ENCODE measurements at regions not wholly inside any gene's neighbourhood (a gene's known extent, or its start where the extent isn't known, plus 50 kb on each side); places are given as distances from the start of the nearest gene placed in this dataset.

DNA sequence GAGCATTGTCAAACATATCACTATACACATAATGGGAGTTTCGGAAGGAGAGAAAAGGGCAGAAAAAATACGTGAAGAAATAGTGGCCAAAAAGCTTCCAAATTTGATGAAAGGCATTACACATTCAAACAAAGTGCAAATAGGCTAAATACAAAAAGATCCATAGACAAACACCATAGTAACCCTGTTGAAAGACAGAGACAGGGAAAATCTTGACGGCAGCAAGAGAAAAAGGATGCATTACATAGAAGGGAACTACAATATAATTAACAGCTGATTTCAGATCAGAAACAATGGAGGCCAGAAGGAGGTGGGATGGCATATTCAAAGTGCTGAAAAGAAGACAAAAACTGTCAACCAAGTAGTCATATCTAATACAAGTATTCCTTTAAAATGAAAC, 170.8 kb downstream of the MRPL14 start:
- in situ Hi-C loops (cut with HindIII; ENCODE audit: low pct_unique_long_range_greater_than_20kb, low sequenced_read_pairs), result no loop called here
- no peak for TF ChIP-seq SIN3A (IDR thresholded peaks at IDR 0.05; ENCODE audit: borderline replicate concordance, insufficient read depth, low read depth, low read length)
- TF ChIP-seq, protein P1, sequence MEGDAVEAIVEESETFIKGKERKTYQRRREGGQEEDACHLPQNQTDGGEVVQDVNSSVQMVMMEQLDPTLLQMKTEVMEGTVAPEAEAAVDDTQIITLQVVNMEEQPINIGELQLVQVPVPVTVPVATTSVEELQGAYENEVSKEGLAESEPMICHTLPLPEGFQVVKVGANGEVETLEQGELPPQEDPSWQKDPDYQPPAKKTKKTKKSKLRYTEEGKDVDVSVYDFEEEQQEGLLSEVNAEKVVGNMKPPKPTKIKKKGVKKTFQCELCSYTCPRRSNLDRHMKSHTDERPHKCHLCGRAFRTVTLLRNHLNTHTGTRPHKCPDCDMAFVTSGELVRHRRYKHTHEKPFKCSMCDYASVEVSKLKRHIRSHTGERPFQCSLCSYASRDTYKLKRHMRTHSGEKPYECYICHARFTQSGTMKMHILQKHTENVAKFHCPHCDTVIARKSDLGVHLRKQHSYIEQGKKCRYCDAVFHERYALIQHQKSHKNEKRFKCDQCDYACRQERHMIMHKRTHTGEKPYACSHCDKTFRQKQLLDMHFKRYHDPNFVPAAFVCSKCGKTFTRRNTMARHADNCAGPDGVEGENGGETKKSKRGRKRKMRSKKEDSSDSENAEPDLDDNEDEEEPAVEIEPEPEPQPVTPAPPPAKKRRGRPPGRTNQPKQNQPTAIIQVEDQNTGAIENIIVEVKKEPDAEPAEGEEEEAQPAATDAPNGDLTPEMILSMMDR (IDR thresholded peaks at IDR 0.05), result no peak
- no peak for TF ChIP-seq TCF7L2 (IDR thresholded peaks at IDR 0.05; ENCODE audit: low read depth, low read length)
- no peak for TF ChIP-seq POLR2AphosphoS5 (IDR thresholded peaks at IDR 0.05; ENCODE audit: low read depth, low read length)
- TF ChIP-seq, protein P2, sequence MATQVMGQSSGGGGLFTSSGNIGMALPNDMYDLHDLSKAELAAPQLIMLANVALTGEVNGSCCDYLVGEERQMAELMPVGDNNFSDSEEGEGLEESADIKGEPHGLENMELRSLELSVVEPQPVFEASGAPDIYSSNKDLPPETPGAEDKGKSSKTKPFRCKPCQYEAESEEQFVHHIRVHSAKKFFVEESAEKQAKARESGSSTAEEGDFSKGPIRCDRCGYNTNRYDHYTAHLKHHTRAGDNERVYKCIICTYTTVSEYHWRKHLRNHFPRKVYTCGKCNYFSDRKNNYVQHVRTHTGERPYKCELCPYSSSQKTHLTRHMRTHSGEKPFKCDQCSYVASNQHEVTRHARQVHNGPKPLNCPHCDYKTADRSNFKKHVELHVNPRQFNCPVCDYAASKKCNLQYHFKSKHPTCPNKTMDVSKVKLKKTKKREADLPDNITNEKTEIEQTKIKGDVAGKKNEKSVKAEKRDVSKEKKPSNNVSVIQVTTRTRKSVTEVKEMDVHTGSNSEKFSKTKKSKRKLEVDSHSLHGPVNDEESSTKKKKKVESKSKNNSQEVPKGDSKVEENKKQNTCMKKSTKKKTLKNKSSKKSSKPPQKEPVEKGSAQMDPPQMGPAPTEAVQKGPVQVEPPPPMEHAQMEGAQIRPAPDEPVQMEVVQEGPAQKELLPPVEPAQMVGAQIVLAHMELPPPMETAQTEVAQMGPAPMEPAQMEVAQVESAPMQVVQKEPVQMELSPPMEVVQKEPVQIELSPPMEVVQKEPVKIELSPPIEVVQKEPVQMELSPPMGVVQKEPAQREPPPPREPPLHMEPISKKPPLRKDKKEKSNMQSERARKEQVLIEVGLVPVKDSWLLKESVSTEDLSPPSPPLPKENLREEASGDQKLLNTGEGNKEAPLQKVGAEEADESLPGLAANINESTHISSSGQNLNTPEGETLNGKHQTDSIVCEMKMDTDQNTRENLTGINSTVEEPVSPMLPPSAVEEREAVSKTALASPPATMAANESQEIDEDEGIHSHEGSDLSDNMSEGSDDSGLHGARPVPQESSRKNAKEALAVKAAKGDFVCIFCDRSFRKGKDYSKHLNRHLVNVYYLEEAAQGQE (IDR thresholded peaks at IDR 0.05; ENCODE audit: insufficient read depth in 1 of 2, low read depth in 2 of 2, low read length in 1 of 2), result no peak
- POLR2A ChIA-PET, result no interaction called here
- H3K36me3 ChIP-seq (ENCODE audit: control insufficient read depth, insufficient read depth, low read length), result no peaks in the 10 kb centered on the region
- no peaks in the 10 kb centered on the region for H3K27me3 ChIP-seq (ENCODE audit: control insufficient read depth, insufficient read depth, low read length)
- intact Hi-C loops (cut with micrococcal nuclease; ENCODE audit: unreplicated experiment), result loop anchor here (10.0 kb wide), 1 partner anchor 118 kb away; no protein-coding TSS in a partner anchor
- peaks cover 8% of the 10 kb centered on the region; the same call in 1 of the 2 replicates for H3K9me3 ChIP-seq (ENCODE audit: control insufficient read depth, insufficient read depth, low read depth, low read length)
- ATAC-seq, result no peak
- no peak overlapping the region for H3K4me3 ChIP-seq (ENCODE audit: low read depth in 2 of 2, low read length in 2 of 2)
- CTCF ChIA-PET, result no interaction called here
- no peak for DNase-seq (ENCODE audit: low read depth, low spot score)
- no peaks in the 10 kb centered on the region for H3K4me1 ChIP-seq (ENCODE audit: control insufficient read depth, insufficient read depth, low read length)
- no peak overlapping the region for H3K27ac ChIP-seq (ENCODE audit: low read length)
- no TSS peak for BruUV-seq (replicated peaks)

DNA sequence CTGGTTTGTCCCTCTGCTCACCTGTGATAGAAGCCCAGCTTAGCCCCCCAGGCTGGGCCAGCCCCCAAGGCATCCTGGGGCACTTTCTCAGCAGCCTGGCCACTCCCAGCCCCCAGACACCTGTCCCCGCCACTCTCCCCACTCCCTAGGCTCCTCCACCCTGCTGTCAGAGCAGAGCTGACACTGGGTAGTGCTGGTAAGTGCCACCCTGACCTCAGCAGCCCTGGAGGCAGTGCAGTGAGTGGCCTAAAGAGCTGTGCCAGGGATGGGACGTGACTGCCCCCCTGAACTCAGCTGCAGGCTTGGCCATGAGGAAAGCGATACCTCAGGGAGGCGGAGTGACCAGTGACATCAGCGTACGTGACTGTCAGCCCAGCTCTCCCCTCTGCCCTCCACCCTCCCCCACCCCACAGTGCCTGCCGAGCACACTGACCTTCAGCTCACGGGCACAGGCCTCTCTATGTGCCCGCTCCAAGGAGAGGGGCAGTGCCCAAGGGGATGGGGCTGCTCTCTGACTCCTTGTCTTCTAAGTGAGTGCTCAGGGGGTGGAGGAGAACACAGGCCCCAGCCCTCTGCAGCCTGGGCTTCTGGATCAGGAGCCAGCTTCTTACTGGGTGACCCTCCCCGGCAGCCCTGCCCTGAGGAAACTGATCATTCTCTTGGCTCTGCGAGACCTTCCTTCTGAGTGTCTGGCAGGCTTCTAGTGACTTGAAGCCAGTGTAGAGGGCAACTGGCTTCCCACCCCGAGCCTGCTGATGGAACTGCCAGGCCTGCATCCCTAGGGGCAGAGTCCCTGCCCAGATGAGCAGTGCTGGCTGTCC, 172.7 kb downstream of the MRPL14 start:
- Histone ChIP-seq H3K4me1 (ENCODE audit: control insufficient read depth, insufficient read depth, low read length) (no peaks in the 10 kb centered on the region), H3K27ac (ENCODE audit: low read length) (no peak overlapping the region), H3K4me3 (ENCODE audit: low read depth in 2 of 2, low read length in 2 of 2) (no peak overlapping the region), H3K36me3 (ENCODE audit: control insufficient read depth, insufficient read depth, low read length) (no peaks in the 10 kb centered on the region), H3K27me3 (ENCODE audit: control insufficient read depth, insufficient read depth, low read length) (no peaks in the 10 kb centered on the region), H3K9me3 (ENCODE audit: control insufficient read depth, insufficient read depth, low read depth, low read length) (peaks cover 8% of the 10 kb centered on the region; the same call in 1 of the 2 replicates)
- intact Hi-C loops (cut with micrococcal nuclease; ENCODE audit: unreplicated experiment) (loop anchor here (10.0 kb wide), 1 partner anchor 120 kb away; no protein-coding TSS in a partner anchor), in situ Hi-C loops (cut with HindIII; ENCODE audit: low pct_unique_long_range_greater_than_20kb, low sequenced_read_pairs) (no loop called here)
- ATAC-seq (no peak), DNase-seq (ENCODE audit: low read depth, low spot score) (no peak)
- POLR2A ChIA-PET, result no interaction called here
- no TSS peak for BruUV-seq (replicated peaks)
- CTCF ChIA-PET, result interaction anchor here (0.7 to 1.2 kb wide), 2 partner anchors 182 to 1135 kb away, joined by 3 to 5 read pairs; no protein-coding TSS in a partner anchor
- TF ChIP-seq, protein P1 (IDR thresholded peaks at IDR 0.05), result no peak
- TF ChIP-seq, protein P2 (IDR thresholded peaks at IDR 0.05; ENCODE audit: insufficient read depth in 1 of 2, low read depth in 2 of 2, low read length in 1 of 2), result no peak
- no peak for TF ChIP-seq TCF7L2 (IDR thresholded peaks at IDR 0.05; ENCODE audit: low read depth, low read length)
- TF ChIP-seq POLR2AphosphoS5 (IDR thresholded peaks at IDR 0.05; ENCODE audit: low read depth, low read length), result no peak
- TF ChIP-seq SIN3A (IDR thresholded peaks at IDR 0.05; ENCODE audit: borderline replicate concordance, insufficient read depth, low read depth, low read length), result no peak

Measured in Panc1 (cell line).